ENCODE measurements at regions not wholly inside any gene's neighbourhood (a gene's known extent, or its start where the extent isn't known, plus 50 kb on each side); places are given as distances from the start of the nearest gene placed in this dataset.
"Not testable (repeated sequence)": the region's sequence is repeated elsewhere in the genome, so short reads cannot be mapped to it uniquely, and the experiment has no call there.

GRCh38 chr1:163583661-163584181, 262.0 kb downstream of the NUF2 start:
- H3K9me3 Mint-ChIP-seq: no peaks in the 10 kb centered on the region
- no peaks in the 10 kb centered on the region for H3K36me3 Mint-ChIP-seq
- H3K4me1 Mint-ChIP-seq: no peaks in the 10 kb centered on the region
- no peak overlapping the region for H3K27ac Mint-ChIP-seq
- H3K27me3 Mint-ChIP-seq: no peaks in the 10 kb centered on the region
- H3K4me3 Mint-ChIP-seq: no peak overlapping the region

- Mint-ChIP-seq H3K27me3 (no peaks in the 10 kb centered on the region), H3K27ac (no peak overlapping the region), H3K4me3 (no peak overlapping the region), H3K36me3 (no peaks in the 10 kb centered on the region), H3K9me3 (no peaks in the 10 kb centered on the region), H3K4me1 (no peaks in the 10 kb centered on the region)
These were observed 264.0 kb downstream of the NUF2 start for GRCh38 chr1:163585796-163586195.

DNA sequence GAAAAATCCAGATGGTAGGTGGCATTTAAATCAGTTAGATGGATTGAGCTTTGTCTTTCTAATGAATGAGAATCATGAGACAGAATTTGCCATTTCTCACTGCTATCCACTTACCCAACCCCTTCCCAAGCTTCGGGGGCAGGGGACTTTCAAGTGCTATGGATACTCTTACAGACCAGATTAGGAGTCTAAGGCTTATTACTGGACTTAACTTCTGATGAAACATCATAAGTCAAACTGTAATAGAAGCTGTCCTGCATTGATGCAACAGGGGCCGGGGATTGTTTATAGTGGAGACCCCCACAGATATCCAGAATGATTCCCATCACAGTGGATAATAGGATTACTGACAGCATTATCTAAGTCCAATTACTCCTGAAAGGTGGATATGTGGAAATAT, 267.0 kb downstream of the NUF2 start:
- H3K9me3 Mint-ChIP-seq: peaks cover 0 to 4% (median 2%) of the 10 kb centered on the region in 3 donors
- peaks cover 0 to 2% (median 0%) of the 10 kb centered on the region in 3 donors for H3K4me1 Mint-ChIP-seq
- H3K4me3 Mint-ChIP-seq: no peak overlapping the region
- H3K27ac Mint-ChIP-seq: peak overlapping the region in 1 of 3 donors; percentile 0
- H3K36me3 Mint-ChIP-seq: no peaks in the 10 kb centered on the region
- peaks cover 6% of the 10 kb centered on the region for H3K27me3 Mint-ChIP-seq

- H3K4me3 Mint-ChIP-seq: no peak overlapping the region
- H3K36me3 Mint-ChIP-seq: no peaks in the 10 kb centered on the region
- H3K27me3 Mint-ChIP-seq: peaks cover 6% of the 10 kb centered on the region
- peak overlapping the region in 1 of 3 donors; percentile 32 for H3K27ac Mint-ChIP-seq
- peaks cover 0 to 2% (median 0%) of the 10 kb centered on the region in 3 donors for H3K4me1 Mint-ChIP-seq
- peaks cover 0 to 4% (median 2%) of the 10 kb centered on the region in 3 donors for H3K9me3 Mint-ChIP-seq
These were observed 268.0 kb downstream of the NUF2 start for GRCh38 chr1:163589735-163590134.

DNA sequence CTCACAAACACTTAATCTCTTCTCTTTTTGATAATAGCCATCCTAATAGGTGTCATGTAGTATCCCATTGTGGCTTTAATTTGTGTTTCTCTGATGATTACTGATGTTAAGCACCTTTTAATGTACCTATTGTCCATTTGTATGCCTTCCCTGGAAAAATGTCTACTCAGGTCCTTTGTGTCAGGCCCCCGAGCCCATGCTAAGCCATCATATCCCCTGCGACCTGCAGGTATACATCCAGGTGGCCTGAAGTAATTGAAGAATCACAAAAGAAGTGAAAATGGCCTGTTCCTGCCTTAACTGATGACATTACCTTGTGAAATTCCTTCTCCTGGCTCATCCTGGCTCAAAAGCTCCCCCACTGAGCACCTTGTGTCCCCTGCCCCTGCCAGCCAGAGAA, 269.4 kb downstream of the NUF2 start:
- not testable (repeated sequence) for H3K27me3 Mint-ChIP-seq, H3K27ac Mint-ChIP-seq, H3K4me1 Mint-ChIP-seq, H3K36me3 Mint-ChIP-seq, H3K9me3 Mint-ChIP-seq, H3K4me3 Mint-ChIP-seq

DNA sequence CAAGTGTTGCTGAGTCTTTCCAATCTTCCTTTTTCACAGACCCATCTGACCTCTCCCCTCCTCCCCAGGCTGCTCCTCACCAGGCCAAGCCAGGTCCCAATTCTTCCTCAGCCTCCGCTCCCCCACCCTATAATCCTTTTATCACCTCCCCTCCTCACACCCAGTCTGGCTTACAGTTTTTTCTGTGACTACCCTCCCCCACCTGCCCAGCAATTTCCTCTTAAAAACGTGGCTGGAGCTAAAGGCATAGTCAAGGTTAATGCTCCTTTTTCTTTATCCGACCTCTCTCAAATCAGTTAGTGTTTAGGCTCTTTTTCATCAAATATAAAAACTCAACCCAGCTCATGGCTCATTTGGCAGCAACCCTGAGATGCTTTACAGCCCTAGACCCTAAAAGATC, 270.9 kb downstream of the NUF2 start:
- not testable (repeated sequence) for H3K36me3 Mint-ChIP-seq, H3K4me3 Mint-ChIP-seq, H3K27me3 Mint-ChIP-seq, H3K9me3 Mint-ChIP-seq, H3K27ac Mint-ChIP-seq
- H3K4me1 Mint-ChIP-seq: peaks cover 7 to 10% (median 9%) of the 10 kb centered on the region in 3 donors

DNA sequence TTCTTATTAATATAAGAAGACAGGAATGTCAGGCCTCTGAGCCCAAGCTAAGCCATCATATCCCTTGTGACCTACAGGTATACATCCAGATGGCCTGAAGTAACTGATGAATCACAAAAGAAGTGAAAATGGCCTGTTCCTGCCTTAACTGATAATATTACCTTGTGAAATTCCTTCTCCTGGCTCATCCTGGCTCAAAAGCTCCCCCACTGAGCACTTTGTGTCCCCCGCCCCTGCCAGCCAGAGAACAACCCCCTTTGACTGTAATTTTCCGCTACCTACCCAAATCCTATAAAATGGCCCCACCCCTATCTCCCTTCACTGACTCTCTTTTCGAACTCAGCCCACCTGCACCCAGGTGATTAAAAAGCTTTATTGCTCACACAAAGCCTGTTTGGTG, 274.4 kb downstream of the NUF2 start:
- H3K4me3 Mint-ChIP-seq, H3K9me3 Mint-ChIP-seq, H3K36me3 Mint-ChIP-seq, H3K27ac Mint-ChIP-seq, H3K27me3 Mint-ChIP-seq: not testable (repeated sequence)
- H3K4me1 Mint-ChIP-seq: peaks cover 7 to 10% (median 9%) of the 10 kb centered on the region in 3 donors

GRCh38 chr1:163596541-163597258, 274.9 kb downstream of the NUF2 start:
- peak overlapping the region in 1 of 4 donors; percentile 42 for H3K4me3 Mint-ChIP-seq
- H3K36me3 Mint-ChIP-seq: no peaks in the 10 kb centered on the region
- no peak overlapping the region for H3K27ac Mint-ChIP-seq

GRCh38 chr1:163604321-163604720, 282.6 kb downstream of the NUF2 start:
- H3K9me3 Mint-ChIP-seq: peaks cover 0 to 2% (median 0%) of the 10 kb centered on the region in 3 donors
- no peak overlapping the region for H3K4me3 Mint-ChIP-seq
- H3K27me3 Mint-ChIP-seq: peaks cover 1% of the 10 kb centered on the region
- no peaks in the 10 kb centered on the region for H3K4me1 Mint-ChIP-seq
- H3K27ac Mint-ChIP-seq: no peak overlapping the region
- H3K36me3 Mint-ChIP-seq: no peaks in the 10 kb centered on the region

More at GRCh38 chr1:163596541-163597258, 274.9 kb downstream of the NUF2 start:
- Mint-ChIP-seq H3K27me3 (peaks cover 6% of the 10 kb centered on the region), H3K4me1 (peaks cover 7 to 10% (median 9%) of the 10 kb centered on the region in 3 donors), H3K9me3 (peaks cover 0 to 4% (median 3%) of the 10 kb centered on the region in 3 donors)

DNA sequence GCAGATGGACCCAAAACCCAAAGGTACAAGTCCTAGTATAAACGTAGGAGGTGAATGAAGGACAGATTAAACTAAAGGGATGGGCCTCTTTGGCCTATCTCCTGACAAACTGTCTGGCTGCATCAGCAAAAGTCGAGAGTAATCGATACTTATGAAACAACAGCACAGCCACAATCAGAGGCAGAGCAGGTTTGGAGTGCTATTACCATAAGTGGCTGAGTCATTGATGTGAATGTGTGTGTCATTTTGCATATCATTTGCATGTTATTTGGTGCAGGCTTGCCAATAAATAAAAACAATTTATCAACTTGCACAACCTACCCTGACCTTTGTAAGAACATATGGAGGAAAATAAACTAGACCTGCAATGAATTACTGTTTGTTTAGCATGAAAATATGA, 283.1 kb downstream of the NUF2 start:
- Mint-ChIP-seq H3K4me1 (no peaks in the 10 kb centered on the region), H3K27me3 (peaks cover 1% of the 10 kb centered on the region), H3K27ac (no peak overlapping the region), H3K36me3 (no peaks in the 10 kb centered on the region), H3K9me3 (peaks cover 0 to 2% (median 0%) of the 10 kb centered on the region in 3 donors), H3K4me3 (no peak overlapping the region)

GRCh38 chr1:163608979-163609378, 287.2 kb downstream of the NUF2 start:
- peaks cover 0 to 2% (median 2%) of the 10 kb centered on the region in 3 donors for H3K4me1 Mint-ChIP-seq
- no peaks in the 10 kb centered on the region for H3K36me3 Mint-ChIP-seq
- no peak overlapping the region for H3K27ac Mint-ChIP-seq
- no peak overlapping the region for H3K4me3 Mint-ChIP-seq
- H3K9me3 Mint-ChIP-seq: peaks cover 0 to 4% (median 0%) of the 10 kb centered on the region in 3 donors
- H3K27me3 Mint-ChIP-seq: peaks cover 1% of the 10 kb centered on the region

- Mint-ChIP-seq H3K36me3 (no peaks in the 10 kb centered on the region), H3K4me1 (peaks cover 0 to 2% (median 2%) of the 10 kb centered on the region in 3 donors), H3K27me3 (peaks cover 1% of the 10 kb centered on the region), H3K4me3 (no peak overlapping the region), H3K9me3 (peaks cover 0 to 4% (median 0%) of the 10 kb centered on the region in 3 donors), H3K27ac (no peak overlapping the region)
These were observed 288.1 kb downstream of the NUF2 start for GRCh38 chr1:163609858-163610257.

- no peak overlapping the region for H3K27ac Mint-ChIP-seq
- peaks cover 0 to 2% (median 2%) of the 10 kb centered on the region in 3 donors for H3K4me1 Mint-ChIP-seq
- H3K4me3 Mint-ChIP-seq: no peak overlapping the region
- peaks cover 1% of the 10 kb centered on the region for H3K27me3 Mint-ChIP-seq
- no peaks in the 10 kb centered on the region for H3K36me3 Mint-ChIP-seq
- peaks cover 0 to 4% (median 0%) of the 10 kb centered on the region in 3 donors for H3K9me3 Mint-ChIP-seq
These were observed 288.7 kb downstream of the NUF2 start for GRCh38 chr1:163610486-163610885.

DNA sequence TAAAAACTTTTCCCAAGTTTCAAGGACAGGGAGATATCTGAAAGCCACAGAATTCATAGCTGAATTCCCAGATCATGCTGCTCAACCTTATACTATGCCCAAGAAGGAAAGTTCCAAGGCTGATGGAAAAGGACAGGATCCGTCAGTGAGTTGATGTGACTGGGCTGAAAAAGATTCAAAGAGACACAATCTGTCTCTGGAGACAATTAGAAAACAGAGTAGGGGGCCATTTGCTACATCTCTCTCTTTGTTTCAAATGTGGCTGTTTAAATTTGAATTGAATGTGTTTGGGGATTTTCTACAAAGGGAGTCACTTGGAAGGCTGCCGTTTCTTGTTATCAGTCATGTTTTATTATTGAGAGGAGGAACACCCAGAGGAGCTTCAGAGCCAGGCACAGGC, 292.6 kb downstream of the NUF2 start:
- H3K36me3 Mint-ChIP-seq: no peaks in the 10 kb centered on the region
- no peaks in the 10 kb centered on the region for H3K27me3 Mint-ChIP-seq
- H3K4me1 Mint-ChIP-seq: peaks cover 0 to 4% (median 2%) of the 10 kb centered on the region in 3 donors
- no peak overlapping the region for H3K27ac Mint-ChIP-seq
- H3K4me3 Mint-ChIP-seq: no peak overlapping the region
- peaks cover 0 to 4% (median 0%) of the 10 kb centered on the region in 3 donors for H3K9me3 Mint-ChIP-seq

DNA sequence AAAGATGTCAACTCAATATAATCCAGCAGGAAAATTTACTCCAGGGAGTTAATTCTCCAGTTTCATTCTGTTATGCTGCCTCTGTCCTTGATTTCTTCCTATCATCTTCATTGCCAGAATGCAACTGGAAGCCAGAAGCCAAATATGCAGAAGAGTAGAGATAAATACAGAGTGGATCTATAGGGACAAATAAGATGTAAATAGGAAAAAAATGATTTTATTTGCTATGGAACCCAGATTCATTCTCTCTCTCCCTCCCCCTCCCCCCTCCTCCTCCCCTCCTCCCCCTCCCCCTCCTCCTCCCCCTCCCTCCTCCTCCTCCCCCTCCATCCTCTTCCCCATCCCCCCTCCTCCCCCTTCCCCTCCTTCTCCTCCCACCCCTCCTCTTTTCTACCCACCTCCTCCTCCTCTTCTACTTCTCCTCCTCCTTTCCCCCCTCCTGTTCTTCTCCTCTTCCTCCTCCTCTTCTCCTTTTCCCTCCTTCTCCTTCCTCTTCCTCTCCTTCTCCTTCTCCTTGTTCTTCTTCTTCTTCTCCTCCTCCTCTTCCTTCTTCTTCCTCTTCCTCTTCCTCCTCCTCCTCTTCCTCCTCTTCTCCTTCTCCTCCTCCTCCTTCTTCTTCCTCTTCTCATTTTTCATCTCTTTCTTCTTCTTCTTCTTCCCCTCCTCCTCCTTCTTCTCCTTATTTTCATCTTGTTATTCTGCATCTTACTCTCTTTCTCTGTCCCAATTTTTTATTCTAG, 306.4 kb downstream of the NUF2 start:
- Mint-ChIP-seq H3K27ac (no peak overlapping the region), H3K36me3 (no peaks in the 10 kb centered on the region), H3K9me3 (peaks cover 0 to 14% (median 12%) of the 10 kb centered on the region in 3 donors)

More for the DNA sequence above, 306.4 kb downstream of the NUF2 start:
- Mint-ChIP-seq H3K27me3 (no peaks in the 10 kb centered on the region), H3K4me1 (no peaks in the 10 kb centered on the region), H3K4me3 (no peak overlapping the region)
